ENCODE measurements at regions not wholly inside any gene's neighbourhood (a gene's known extent, or its start where the extent isn't known, plus 50 kb on each side); places are given as distances from the start of the nearest gene placed in this dataset.

DNA sequence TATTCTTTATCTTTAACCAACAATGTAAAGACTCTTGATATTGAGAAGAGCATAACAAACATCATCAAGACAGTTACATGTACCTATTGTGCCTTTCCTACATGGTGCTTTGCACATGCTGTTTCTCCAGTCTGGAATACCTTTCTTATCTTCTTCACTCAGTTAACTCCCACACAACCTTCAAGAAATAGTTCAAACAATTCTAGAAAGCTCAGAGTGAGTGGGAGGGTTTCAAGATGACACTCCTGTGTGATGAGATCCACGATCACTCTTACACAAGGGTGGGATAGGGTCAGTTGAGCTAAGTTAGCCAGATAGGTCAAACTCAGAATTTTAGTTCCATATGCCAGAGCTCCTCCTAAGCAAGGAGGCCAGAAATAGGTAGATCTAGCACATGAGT lies 915.5 kb downstream of the NR2F1-AS1 start:
- Mint-ChIP-seq H3K4me3 (no peak overlapping the region), H3K36me3 (ENCODE audit: low read depth) (no peaks in the 10 kb centered on the region), H3K27me3 (ENCODE audit: insufficient read depth, low read depth, poor library complexity) (no peaks in the 10 kb centered on the region), H3K9me3 (no peaks in the 10 kb centered on the region), H3K27ac (no peak overlapping the region), H3K4me1 (no peaks in the 10 kb centered on the region)
- Histone ChIP-seq H3K27ac (ENCODE audit: low read depth) (no peak overlapping the region), H3K4me3 (no peak overlapping the region), H3K27me3 (ENCODE audit: insufficient read depth) (no peaks in the 10 kb centered on the region), H2AFZ (no peak overlapping the region), H3K4me1 (ENCODE audit: insufficient read depth) (no peaks in the 10 kb centered on the region), H3F3A (replicated peaks; ENCODE audit: low read depth) (no peaks in the 10 kb centered on the region), H3K4me2 (no peak overlapping the region), H3K79me2 (replicated peaks; ENCODE audit: insufficient read depth) (no peaks in the 10 kb centered on the region), H4K20me1 (replicated peaks; ENCODE audit: insufficient read depth) (no peaks in the 10 kb centered on the region), H3K36me3 (ENCODE audit: insufficient read depth) (no peaks in the 10 kb centered on the region), H3K9me2 (ENCODE audit: insufficient read depth) (0 out of 2 replicates have a peak, but pooled peaks cover 8% of the 10 kb centered on the region)
- DNase-seq (ENCODE audit: low spot score) (no peak), ATAC-seq (no peak)
- TF ChIP-seq EZH2phosphoT487 (IDR thresholded peaks at IDR 0.05; ENCODE audit: unreplicated experiment) (no peak), NANOG (IDR thresholded peaks at IDR 0.05; ENCODE audit: borderline replicate concordance) (no peak)

GRCh38 chr5:92662741-92663140 lies 918.3 kb downstream of the NR2F1-AS1 start:
- no peak overlapping the region for H3K4me3 ChIP-seq
- H3K9me3 Mint-ChIP-seq: no peaks in the 10 kb centered on the region
- no peaks in the 10 kb centered on the region for H3K4me1 ChIP-seq (ENCODE audit: insufficient read depth)
- H4K20me1 ChIP-seq (replicated peaks; ENCODE audit: insufficient read depth): no peaks in the 10 kb centered on the region
- no peak overlapping the region for H3K4me3 Mint-ChIP-seq
- H3F3A ChIP-seq (replicated peaks; ENCODE audit: low read depth): no peaks in the 10 kb centered on the region
- H3K27me3 Mint-ChIP-seq (ENCODE audit: insufficient read depth, low read depth, poor library complexity): no peaks in the 10 kb centered on the region
- no peak for TF ChIP-seq JUNB (IDR thresholded peaks at IDR 0.05; ENCODE audit: unreplicated experiment)
- no peak for TF ChIP-seq STAT1 (IDR thresholded peaks at IDR 0.05; ENCODE audit: unreplicated experiment)
- TF ChIP-seq, protein P1, sequence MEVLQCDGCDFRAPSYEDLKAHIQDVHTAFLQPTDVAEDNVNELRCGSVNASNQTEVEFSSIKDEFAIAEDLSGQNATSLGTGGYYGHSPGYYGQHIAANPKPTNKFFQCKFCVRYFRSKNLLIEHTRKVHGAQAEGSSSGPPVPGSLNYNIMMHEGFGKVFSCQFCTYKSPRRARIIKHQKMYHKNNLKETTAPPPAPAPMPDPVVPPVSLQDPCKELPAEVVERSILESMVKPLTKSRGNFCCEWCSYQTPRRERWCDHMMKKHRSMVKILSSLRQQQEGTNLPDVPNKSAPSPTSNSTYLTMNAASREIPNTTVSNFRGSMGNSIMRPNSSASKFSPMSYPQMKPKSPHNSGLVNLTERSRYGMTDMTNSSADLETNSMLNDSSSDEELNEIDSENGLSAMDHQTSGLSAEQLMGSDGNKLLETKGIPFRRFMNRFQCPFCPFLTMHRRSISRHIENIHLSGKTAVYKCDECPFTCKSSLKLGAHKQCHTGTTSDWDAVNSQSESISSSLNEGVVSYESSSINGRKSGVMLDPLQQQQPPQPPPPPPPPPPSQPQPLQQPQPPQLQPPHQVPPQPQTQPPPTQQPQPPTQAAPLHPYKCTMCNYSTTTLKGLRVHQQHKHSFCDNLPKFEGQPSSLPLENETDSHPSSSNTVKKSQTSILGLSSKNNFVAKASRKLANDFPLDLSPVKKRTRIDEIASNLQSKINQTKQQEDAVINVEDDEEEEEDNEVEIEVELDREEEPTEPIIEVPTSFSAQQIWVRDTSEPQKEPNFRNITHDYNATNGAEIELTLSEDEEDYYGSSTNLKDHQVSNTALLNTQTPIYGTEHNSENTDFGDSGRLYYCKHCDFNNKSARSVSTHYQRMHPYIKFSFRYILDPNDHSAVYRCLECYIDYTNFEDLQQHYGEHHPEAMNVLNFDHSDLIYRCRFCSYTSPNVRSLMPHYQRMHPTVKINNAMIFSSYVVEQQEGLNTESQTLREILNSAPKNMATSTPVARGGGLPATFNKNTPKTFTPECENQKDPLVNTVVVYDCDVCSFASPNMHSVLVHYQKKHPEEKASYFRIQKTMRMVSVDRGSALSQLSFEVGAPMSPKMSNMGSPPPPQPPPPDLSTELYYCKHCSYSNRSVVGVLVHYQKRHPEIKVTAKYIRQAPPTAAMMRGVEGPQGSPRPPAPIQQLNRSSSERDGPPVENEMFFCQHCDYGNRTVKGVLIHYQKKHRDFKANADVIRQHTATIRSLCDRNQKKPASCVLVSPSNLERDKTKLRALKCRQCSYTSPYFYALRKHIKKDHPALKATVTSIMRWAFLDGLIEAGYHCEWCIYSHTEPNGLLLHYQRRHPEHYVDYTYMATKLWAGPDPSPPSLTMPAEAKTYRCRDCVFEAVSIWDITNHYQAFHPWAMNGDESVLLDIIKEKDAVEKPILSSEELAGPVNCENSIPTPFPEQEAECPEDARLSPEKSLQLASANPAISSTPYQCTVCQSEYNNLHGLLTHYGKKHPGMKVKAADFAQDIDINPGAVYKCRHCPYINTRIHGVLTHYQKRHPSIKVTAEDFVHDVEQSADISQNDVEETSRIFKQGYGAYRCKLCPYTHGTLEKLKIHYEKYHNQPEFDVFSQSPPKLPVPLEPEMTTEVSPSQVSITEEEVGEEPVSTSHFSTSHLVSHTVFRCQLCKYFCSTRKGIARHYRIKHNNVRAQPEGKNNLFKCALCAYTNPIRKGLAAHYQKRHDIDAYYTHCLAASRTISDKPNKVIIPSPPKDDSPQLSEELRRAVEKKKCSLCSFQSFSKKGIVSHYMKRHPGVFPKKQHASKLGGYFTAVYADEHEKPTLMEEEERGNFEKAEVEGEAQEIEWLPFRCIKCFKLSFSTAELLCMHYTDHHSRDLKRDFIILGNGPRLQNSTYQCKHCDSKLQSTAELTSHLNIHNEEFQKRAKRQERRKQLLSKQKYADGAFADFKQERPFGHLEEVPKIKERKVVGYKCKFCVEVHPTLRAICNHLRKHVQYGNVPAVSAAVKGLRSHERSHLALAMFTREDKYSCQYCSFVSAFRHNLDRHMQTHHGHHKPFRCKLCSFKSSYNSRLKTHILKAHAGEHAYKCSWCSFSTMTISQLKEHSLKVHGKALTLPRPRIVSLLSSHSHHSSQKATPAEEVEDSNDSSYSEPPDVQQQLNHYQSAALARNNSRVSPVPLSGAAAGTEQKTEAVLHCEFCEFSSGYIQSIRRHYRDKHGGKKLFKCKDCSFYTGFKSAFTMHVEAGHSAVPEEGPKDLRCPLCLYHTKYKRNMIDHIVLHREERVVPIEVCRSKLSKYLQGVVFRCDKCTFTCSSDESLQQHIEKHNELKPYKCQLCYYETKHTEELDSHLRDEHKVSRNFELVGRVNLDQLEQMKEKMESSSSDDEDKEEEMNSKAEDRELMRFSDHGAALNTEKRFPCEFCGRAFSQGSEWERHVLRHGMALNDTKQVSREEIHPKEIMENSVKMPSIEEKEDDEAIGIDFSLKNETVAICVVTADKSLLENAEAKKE (CRISPR knock-in tag; IDR thresholded peaks at IDR 0.05): no peak
- no peak for TF ChIP-seq CREB1 (CRISPR knock-in tag; IDR thresholded peaks at IDR 0.05; ENCODE audit: low read depth)
- TF ChIP-seq ETS1 (IDR thresholded peaks at IDR 0.05): no peak
- TF ChIP-seq ZNF114 (CRISPR knock-in tag; IDR thresholded peaks at IDR 0.05): no peak
- H3K79me2 ChIP-seq (replicated peaks; ENCODE audit: insufficient read depth): no peaks in the 10 kb centered on the region
- peak overlapping the region; percentile 47; the same call in 1 of the 2 replicates for H2AFZ ChIP-seq
- no peak overlapping the region for H3K27ac Mint-ChIP-seq
- H3K27me3 ChIP-seq (ENCODE audit: insufficient read depth): no peaks in the 10 kb centered on the region
- ATAC-seq (no peak), DNase-seq (ENCODE audit: low spot score) (no peak)
- no peak overlapping the region for H3K27ac ChIP-seq (ENCODE audit: low read depth)
- peaks cover 7% of the 10 kb centered on the region for H3K4me1 Mint-ChIP-seq
- no peaks in the 10 kb centered on the region for H3K36me3 Mint-ChIP-seq (ENCODE audit: low read depth)
- H3K36me3 ChIP-seq (ENCODE audit: insufficient read depth): no peaks in the 10 kb centered on the region
- H3K4me2 ChIP-seq: no peak overlapping the region
- no peaks in the 10 kb centered on the region for H3K9me2 ChIP-seq (ENCODE audit: insufficient read depth)

Data from GM23338 (cell line).